ENCODE measurements at regions not wholly inside any gene's neighbourhood (a gene's known extent, or its start where the extent isn't known, plus 50 kb on each side); places are given as distances from the start of the nearest gene placed in this dataset.

DNA sequence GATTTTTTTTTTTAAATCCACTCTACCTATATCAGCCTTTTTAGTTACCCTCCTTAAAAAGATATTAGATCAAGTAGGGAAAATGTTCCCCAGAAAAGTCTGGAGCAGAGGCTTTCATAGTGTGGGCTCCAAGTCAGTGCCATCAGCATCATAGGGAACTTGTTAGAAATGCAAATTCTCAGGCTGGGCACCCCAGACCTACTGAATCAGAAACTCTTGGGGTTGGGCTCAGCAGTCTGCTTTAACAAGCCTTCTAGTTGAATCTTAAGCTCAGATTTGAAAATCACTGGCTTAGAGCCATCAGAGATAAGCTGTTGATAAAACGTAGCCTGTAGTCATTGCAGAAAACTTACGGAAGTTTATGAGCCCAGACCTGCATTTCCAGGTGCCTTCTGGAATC, 140.1 kb downstream of the TMEM38B start:
- peaks cover 12% of the 10 kb centered on the region for H3K27me3 Mint-ChIP-seq (ENCODE audit: unreplicated experiment)
- no peak overlapping the region for H3K27ac Mint-ChIP-seq (ENCODE audit: unreplicated experiment)
- DNase-seq (ENCODE audit: extremely low spot score, unreplicated experiment), result no peak
- H3K4me1 Mint-ChIP-seq (ENCODE audit: unreplicated experiment), result no peaks in the 10 kb centered on the region
- no peak overlapping the region for H3K4me3 Mint-ChIP-seq (ENCODE audit: unreplicated experiment)
- no peaks in the 10 kb centered on the region for H3K36me3 Mint-ChIP-seq (ENCODE audit: unreplicated experiment)
- TF ChIP-seq, protein P1, sequence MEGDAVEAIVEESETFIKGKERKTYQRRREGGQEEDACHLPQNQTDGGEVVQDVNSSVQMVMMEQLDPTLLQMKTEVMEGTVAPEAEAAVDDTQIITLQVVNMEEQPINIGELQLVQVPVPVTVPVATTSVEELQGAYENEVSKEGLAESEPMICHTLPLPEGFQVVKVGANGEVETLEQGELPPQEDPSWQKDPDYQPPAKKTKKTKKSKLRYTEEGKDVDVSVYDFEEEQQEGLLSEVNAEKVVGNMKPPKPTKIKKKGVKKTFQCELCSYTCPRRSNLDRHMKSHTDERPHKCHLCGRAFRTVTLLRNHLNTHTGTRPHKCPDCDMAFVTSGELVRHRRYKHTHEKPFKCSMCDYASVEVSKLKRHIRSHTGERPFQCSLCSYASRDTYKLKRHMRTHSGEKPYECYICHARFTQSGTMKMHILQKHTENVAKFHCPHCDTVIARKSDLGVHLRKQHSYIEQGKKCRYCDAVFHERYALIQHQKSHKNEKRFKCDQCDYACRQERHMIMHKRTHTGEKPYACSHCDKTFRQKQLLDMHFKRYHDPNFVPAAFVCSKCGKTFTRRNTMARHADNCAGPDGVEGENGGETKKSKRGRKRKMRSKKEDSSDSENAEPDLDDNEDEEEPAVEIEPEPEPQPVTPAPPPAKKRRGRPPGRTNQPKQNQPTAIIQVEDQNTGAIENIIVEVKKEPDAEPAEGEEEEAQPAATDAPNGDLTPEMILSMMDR (IDR thresholded peaks at IDR 0.05), result no peak
- no peaks in the 10 kb centered on the region for H3K9me3 Mint-ChIP-seq (ENCODE audit: unreplicated experiment)

DNA sequence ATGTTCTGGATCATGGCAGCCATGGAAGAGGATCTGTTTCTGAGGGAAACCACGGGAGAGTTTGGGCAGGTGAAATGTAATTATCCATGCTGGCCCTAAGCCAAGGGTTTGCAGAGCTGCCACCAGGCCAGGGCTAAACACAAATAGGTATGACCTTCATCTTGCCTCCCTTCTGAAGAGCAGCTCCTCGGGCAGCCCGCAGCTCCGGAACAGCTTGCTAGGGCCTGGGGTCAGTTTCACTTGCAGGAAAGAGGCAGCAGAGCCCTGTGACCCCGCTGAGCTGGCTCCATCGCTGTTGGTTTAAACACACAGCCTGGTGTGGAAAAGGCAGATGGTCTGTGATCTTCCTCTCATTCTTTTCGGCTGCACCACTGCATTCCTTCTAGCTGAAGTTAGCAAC, 141.4 kb downstream of the TMEM38B start:
- Mint-ChIP-seq H3K27me3 (ENCODE audit: unreplicated experiment) (peaks cover 15% of the 10 kb centered on the region), H3K4me1 (ENCODE audit: unreplicated experiment) (no peaks in the 10 kb centered on the region), H3K36me3 (ENCODE audit: unreplicated experiment) (no peaks in the 10 kb centered on the region), H3K9me3 (ENCODE audit: unreplicated experiment) (no peaks in the 10 kb centered on the region), H3K27ac (ENCODE audit: unreplicated experiment) (no peak overlapping the region), H3K4me3 (ENCODE audit: unreplicated experiment) (no peak overlapping the region)
- TF ChIP-seq, protein P1 (IDR thresholded peaks at IDR 0.05), result no peak
- DNase-seq (ENCODE audit: extremely low spot score, unreplicated experiment), result no peak

DNA sequence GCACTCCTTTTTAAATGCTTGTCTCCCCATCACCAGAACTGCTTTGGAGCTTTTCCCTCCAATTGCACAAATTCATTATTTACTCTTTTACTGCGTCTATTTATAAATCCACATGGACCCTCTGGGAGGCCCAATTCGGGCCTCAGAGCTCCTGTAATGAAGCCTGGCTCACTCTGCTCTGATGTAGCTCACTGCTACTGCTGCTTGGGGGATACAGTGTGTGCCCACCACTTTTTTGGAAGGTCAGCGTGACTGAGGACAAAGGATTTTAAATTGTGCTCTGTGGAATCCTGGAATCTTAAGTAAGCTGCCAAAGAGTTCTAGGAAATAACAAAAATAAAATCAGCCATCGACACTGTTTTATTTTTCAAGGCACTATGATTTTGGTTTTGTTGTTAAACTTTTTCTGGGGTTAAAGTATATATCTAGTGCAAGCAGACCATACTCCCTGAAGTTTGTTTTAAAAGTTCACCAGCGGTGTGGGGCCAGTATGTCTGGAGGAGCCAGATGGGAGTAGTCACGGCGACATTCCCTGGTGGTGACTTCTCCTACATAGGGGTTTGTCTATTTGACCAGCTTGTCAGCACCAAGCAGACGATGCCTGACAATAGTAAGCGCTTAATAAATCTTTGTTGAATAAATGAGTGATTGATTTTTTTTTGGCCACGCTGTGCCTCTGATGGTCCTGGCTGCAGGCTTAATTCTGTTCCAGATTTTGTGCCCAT, 142.8 kb downstream of the TMEM38B start:
- Mint-ChIP-seq H3K27me3 (ENCODE audit: unreplicated experiment) (peaks cover 24% of the 10 kb centered on the region), H3K36me3 (ENCODE audit: unreplicated experiment) (no peaks in the 10 kb centered on the region), H3K27ac (ENCODE audit: unreplicated experiment) (no peak overlapping the region), H3K9me3 (ENCODE audit: unreplicated experiment) (no peaks in the 10 kb centered on the region), H3K4me3 (ENCODE audit: unreplicated experiment) (no peak overlapping the region), H3K4me1 (ENCODE audit: unreplicated experiment) (no peaks in the 10 kb centered on the region)
- DNase-seq (ENCODE audit: extremely low spot score, unreplicated experiment), result no peak
- TF ChIP-seq, protein P1 (IDR thresholded peaks at IDR 0.05), result no peak

DNA sequence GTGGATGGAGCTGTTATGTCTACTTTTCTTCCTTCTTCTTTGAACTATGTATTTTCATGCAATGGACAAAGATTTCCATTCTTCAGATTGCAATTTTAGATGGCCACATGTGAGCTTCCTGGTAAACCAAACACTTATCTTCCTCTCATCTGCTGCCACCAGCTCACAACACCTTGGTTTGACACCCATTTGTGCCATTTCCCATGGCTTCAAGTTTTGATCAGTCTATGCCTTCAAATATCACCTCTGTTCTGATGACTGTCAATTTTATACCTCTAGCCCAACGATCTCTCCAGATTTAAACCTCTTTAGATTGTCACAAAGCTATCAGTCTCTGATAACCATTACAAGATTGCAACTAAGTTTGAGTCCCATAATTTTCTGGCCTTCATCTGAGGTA, 147.2 kb downstream of the TMEM38B start:
- no peaks in the 10 kb centered on the region for H3K4me1 Mint-ChIP-seq (ENCODE audit: unreplicated experiment)
- no peak overlapping the region for H3K4me3 Mint-ChIP-seq (ENCODE audit: unreplicated experiment)
- peaks cover 19% of the 10 kb centered on the region for H3K27me3 Mint-ChIP-seq (ENCODE audit: unreplicated experiment)
- TF ChIP-seq, protein P1 (IDR thresholded peaks at IDR 0.05), result no peak
- DNase-seq (ENCODE audit: extremely low spot score, unreplicated experiment), result no peak
- H3K9me3 Mint-ChIP-seq (ENCODE audit: unreplicated experiment), result peaks cover under 1% of the 10 kb centered on the region
- H3K36me3 Mint-ChIP-seq (ENCODE audit: unreplicated experiment), result no peaks in the 10 kb centered on the region
- no peak overlapping the region for H3K27ac Mint-ChIP-seq (ENCODE audit: unreplicated experiment)

DNA sequence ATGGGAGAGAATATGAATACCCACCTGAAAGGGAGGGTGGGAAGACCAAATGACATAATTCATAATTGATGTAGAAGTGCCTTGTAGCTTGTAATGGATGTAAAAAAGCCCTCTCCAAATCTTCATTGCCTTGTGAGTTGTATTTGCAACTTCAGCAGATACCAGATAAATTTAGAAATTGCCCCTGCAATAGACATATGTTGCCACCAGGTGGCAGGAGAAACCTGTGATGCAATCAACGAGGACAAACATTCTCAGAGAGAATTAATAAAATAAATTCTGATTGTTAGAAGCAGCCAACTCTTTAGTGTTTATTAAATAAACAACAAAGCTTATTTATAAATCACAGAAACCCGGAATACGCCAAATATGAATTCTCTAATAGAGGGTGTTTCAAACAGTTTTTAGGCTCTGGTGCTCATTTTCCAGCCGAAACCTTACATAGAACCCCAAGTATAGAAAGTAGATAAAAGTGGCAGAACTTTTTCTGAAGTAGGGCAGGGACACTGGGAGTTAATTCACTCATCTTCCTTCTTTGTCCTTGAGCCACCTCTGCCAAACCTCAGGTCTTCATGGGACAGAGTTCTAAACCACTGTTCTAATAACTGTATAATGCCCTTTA, 147.8 kb downstream of the TMEM38B start:
- H3K36me3 Mint-ChIP-seq (ENCODE audit: unreplicated experiment), result peaks cover 4% of the 10 kb centered on the region
- peaks cover 18% of the 10 kb centered on the region for H3K27me3 Mint-ChIP-seq (ENCODE audit: unreplicated experiment)
- no peaks in the 10 kb centered on the region for H3K4me1 Mint-ChIP-seq (ENCODE audit: unreplicated experiment)
- peaks cover 6% of the 10 kb centered on the region for H3K9me3 Mint-ChIP-seq (ENCODE audit: unreplicated experiment)
- TF ChIP-seq, protein P1 (IDR thresholded peaks at IDR 0.05), result peak; percentile 86
- no peak overlapping the region for H3K4me3 Mint-ChIP-seq (ENCODE audit: unreplicated experiment)
- no peak overlapping the region for H3K27ac Mint-ChIP-seq (ENCODE audit: unreplicated experiment)
- DNase-seq (ENCODE audit: extremely low spot score, unreplicated experiment), result no peak

Data from osteocyte (in vitro differentiated cells).